Adrenal gland (tissue), 9 donors: ENCODE measurements at regions not wholly inside any gene's neighbourhood (a gene's known extent, or its start where the extent isn't known, plus 50 kb on each side); places are given as distances from the start of the nearest gene placed in this dataset.

ENCODE experiments used
- DNase-seq, 7 donors: peaks; one replicate each; pipeline ENCODE4 v3.0.0-alpha.2; 2019 to 2020
- H3K27ac ChIP-seq, 5 donors: fragments of 200-600 bp; sonication (generic) in 4 of 5; 1 replicate in 3 of 5; 2 replicates in 2 of 5; pipeline versions ENCODE4 v1.5.1 to v1.8.0; 2016 to 2020; ENCODE audit warnings: mild to moderate bottlenecking in 1 of 5
- H3K27me3 ChIP-seq: fragments of 200-600 bp; 2 replicates; pipeline ENCODE4 v1.8.0; 2021
- H3K36me3 ChIP-seq, 2 donors: fragments of 200-600 bp; replicated peaks in 1 of 2; 1 replicate in 1 of 2; 2 replicates in 1 of 2; pipeline versions ENCODE4 v1.5.1 to v1.8.0; 2018 to 2022
- H3K4me1 ChIP-seq, 2 donors: fragments of 200-600 bp; replicated peaks in 1 of 2; 1 replicate in 1 of 2; 2 replicates in 1 of 2; pipeline versions ENCODE4 v1.5.1 to v1.8.0; 2018 to 2021
- H3K4me3 ChIP-seq, 4 donors: fragments of 200-600 bp; sonication (generic) in 3 of 4; one replicate each; pipeline ENCODE4 v1.5.1; 2016 to 2018
- H3K9me3 ChIP-seq, 3 donors: fragments of 200-600 bp; sonication (generic) in 1 of 3; replicated peaks in 1 of 3; 1 replicate in 2 of 3; 2 replicates in 1 of 3; pipeline versions ENCODE4 v1.5.1 to v1.8.0; 2016 to 2021
- POLR2A ChIP-seq, 2 donors: fragments of 450-650 bp; IDR thresholded peaks; one replicate each; pipeline ENCODE4 v1.6.1; 2017; ENCODE audit warnings: antibody characterized with exemption in 2 of 2, mild to moderate bottlenecking in 2 of 2, moderate library complexity in 1 of 2
- WGBS, 4 donors: extraction: QIAGEN DNeasy Blood & Tissue Kit in 2 of 4; methylation state at CpG; one replicate each; pipeline versions ENCODE4 v1.1.5 to v1.1.7; 2013 to 2017; 5-methylcytosine and 5-hydroxymethylcytosine counted together
- intact Hi-C, 2 donors: fragments of 100-400 bp; cut with DNase I; formaldehyde crosslinking; loops; one replicate each; pipeline versions ENCODE4 v1.14.1 to v1.15.0; 2022 to 2023
- TF ChIP-seq, protein P1 (sequence below), 6 experiments: fragments of 450-650 bp in 4 of 6; fragments of 200-600 bp in 2 of 6; sonication (generic) in 1 of 6; IDR thresholded peaks; 1 replicate in 5 of 6; 2 replicates in 1 of 6; pipeline versions ENCODE4 v1.5.1 to v1.8.0; 2016 to 2021; ENCODE audit warnings: antibody characterized with exemption in 6 of 6, mild to moderate bottlenecking in 2 of 6, moderate library complexity in 1 of 6
- donor health status: healthy with polysubstance abuse.
- donor health status: Bipolar disorder and iron deficiency.
- donor health status: DM: yes; HTN: yes; CAD: no.
- donor health status: DM: no; HTN: no; CAD: no.
- donor health status: DM: no; HTN: no; CAD: no.

DNA sequence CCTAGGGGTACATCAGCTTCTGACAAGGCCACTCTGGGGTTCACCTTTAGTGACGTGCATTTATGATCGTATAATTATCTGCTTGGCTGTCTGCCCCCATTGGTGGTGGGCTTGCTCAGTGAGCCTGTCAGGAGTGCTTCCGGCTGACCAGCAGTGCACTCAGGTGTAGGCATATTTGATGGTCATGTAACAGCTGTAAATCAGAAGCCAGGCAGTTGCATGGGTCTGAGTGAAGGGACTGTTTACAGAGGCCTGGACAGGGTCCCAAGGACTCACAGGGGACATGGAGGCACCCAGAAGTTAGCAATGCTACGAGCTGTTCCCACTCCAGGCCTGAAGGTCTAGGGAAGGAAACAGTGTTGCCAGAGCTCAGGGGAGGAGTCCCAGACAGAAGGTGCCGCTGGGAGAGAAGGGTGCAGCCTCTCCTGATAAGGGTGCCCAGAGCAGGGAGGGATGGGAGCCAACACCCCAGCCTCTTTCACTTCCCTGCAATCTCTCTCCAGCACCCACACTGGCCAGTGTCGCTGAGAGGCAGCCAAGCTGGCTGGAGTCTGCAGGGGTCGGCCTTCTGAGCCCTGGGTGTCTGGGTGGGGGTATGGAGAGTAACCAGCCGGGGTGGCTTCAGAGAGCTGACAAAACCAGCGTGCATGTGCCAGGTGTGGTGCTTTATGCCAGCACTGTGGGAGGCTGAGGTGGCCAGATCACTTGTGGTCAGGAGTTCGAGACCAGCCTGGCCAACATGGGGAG, 61.3 kb upstream of the PRR23E start:
- Histone ChIP-seq H3K27me3 (peaks cover 13% of the 10 kb centered on the region), H3K9me3 (no peaks in the 10 kb centered on the region), H3K36me3 (no peaks in the 10 kb centered on the region), H3K4me3 (no peak overlapping the region), H3K4me1 (peaks cover 9 to 15% of the 10 kb centered on the region in 2 donors), H3K27ac (no peak overlapping the region)
- intact Hi-C loops = no loop called here
- WGBS, 4 donors = 73 to 83% (median 74%) methylated on average over 8 to 10 of the region's 10 CpGs
- DNase-seq = peak in 1 of 7 donors; percentile 44
- no peak for TF ChIP-seq POLR2A (IDR thresholded peaks at IDR 0.05)
- TF ChIP-seq, protein P1, sequence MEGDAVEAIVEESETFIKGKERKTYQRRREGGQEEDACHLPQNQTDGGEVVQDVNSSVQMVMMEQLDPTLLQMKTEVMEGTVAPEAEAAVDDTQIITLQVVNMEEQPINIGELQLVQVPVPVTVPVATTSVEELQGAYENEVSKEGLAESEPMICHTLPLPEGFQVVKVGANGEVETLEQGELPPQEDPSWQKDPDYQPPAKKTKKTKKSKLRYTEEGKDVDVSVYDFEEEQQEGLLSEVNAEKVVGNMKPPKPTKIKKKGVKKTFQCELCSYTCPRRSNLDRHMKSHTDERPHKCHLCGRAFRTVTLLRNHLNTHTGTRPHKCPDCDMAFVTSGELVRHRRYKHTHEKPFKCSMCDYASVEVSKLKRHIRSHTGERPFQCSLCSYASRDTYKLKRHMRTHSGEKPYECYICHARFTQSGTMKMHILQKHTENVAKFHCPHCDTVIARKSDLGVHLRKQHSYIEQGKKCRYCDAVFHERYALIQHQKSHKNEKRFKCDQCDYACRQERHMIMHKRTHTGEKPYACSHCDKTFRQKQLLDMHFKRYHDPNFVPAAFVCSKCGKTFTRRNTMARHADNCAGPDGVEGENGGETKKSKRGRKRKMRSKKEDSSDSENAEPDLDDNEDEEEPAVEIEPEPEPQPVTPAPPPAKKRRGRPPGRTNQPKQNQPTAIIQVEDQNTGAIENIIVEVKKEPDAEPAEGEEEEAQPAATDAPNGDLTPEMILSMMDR (IDR thresholded peaks at IDR 0.05) = no peak

DNA sequence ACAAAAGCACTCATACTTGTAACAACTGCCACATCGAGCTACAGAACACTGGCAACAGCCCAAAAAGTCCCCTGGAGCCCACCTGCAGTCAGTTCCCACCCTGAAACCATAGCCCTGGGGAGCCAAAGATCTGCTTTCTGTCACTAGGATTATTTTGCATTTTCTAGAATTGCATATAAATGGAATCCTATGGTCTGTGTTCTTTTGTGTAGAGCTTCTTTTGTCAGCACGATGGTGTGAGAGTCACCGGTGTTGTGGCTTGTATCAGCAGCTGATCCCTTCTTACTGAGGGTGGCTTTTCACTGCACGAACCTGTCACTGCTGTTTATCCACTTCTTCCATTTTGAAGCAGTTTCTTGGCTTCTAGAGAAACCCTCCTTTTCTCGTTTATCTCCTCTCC, 60.1 kb upstream of the PRR23E start:
- DNase-seq = peak in 1 of 7 donors; percentile 41
- no peak overlapping the region for H3K4me3 ChIP-seq
- peaks cover 9 to 15% of the 10 kb centered on the region in 2 donors for H3K4me1 ChIP-seq
- 49 to 62% (median 56%) methylated on average over 5 of the region's 5 CpGs for WGBS, 4 donors
- H3K9me3 ChIP-seq = no peaks in the 10 kb centered on the region
- intact Hi-C loops = no loop called here
- H3K27ac ChIP-seq = no peak overlapping the region
- H3K27me3 ChIP-seq = peaks cover 5% of the 10 kb centered on the region
- H3K36me3 ChIP-seq = no peaks in the 10 kb centered on the region
- TF ChIP-seq, protein P1 (IDR thresholded peaks at IDR 0.05) = no peak
- no peak for TF ChIP-seq POLR2A (IDR thresholded peaks at IDR 0.05)

DNA sequence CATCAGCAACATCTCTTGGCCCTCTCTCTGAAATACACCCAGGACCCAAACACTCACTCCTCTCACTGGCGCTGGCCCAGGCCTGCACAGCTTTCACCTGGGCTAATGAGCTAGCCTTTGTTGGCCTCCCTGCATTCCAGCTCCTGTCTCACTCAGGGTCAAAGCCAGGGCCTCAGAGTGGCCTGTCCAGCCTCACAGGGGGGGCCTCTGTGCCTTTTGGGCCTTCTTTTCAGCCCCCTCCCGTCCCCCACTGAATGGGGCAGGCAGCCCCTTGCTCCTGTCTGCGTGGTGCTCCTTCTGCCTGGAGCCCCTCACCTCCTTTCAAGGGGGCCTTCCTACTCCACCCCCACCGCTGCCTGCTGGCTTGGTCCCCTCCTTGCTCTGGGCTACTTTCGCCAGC, 59.0 kb upstream of the PRR23E start:
- no peaks in the 10 kb centered on the region for H3K9me3 ChIP-seq
- H3K27me3 ChIP-seq = peaks cover 3% of the 10 kb centered on the region
- peaks cover 9 to 15% of the 10 kb centered on the region in 2 donors for H3K4me1 ChIP-seq
- no peak for TF ChIP-seq POLR2A (IDR thresholded peaks at IDR 0.05)
- TF ChIP-seq, protein P1 (IDR thresholded peaks at IDR 0.05) = no peak
- intact Hi-C loops = no loop called here
- no peaks in the 10 kb centered on the region for H3K36me3 ChIP-seq
- peak in 1 of 7 donors; percentile 49 for DNase-seq
- H3K4me3 ChIP-seq = no peak overlapping the region
- H3K27ac ChIP-seq = peak overlapping the region in 1 of 5 donors; percentile 12
- WGBS, 4 donors = 86 to 93% (median 88%) methylated on average over 5 of the region's 5 CpGs

DNA sequence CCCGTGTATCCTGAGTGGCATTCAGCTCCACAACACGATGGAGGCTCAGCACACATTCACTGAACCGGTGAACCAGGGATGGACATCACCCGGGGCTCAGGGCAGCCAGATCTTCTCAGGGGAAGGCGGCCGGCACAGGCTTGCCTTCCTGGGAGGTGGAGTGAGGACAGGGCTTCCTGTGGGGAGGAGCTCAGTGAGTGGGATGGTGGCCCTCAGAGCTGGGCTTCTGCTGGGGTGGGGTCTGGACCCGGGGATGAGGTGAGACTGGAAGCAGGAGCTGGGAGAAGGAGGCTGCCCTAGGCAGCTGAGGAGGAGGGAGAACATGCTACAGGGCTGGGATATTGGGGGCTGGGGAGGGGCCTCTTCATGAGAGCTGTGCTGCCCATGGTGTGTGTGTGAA, 58.5 kb upstream of the PRR23E start:
- 59 to 80% (median 69%) methylated on average over 6 to 7 of the region's 7 CpGs for WGBS, 4 donors
- intact Hi-C loops = no loop called here
- H3K27me3 ChIP-seq = peaks cover 3% of the 10 kb centered on the region
- peak overlapping the region in 1 of 5 donors; percentile 12 for H3K27ac ChIP-seq
- H3K4me1 ChIP-seq = peaks cover 9 to 15% of the 10 kb centered on the region in 2 donors
- DNase-seq = no peak
- H3K4me3 ChIP-seq = no peak overlapping the region
- no peaks in the 10 kb centered on the region for H3K9me3 ChIP-seq
- TF ChIP-seq, protein P1 (IDR thresholded peaks at IDR 0.05) = no peak
- no peak for TF ChIP-seq POLR2A (IDR thresholded peaks at IDR 0.05)
- no peaks in the 10 kb centered on the region for H3K36me3 ChIP-seq
